ENCODE measurements at regions not wholly inside any gene's neighbourhood (a gene's known extent, or its start where the extent isn't known, plus 50 kb on each side); places are given as distances from the start of the nearest gene placed in this dataset.
"Not testable (repeated sequence)": the region's sequence is repeated elsewhere in the genome, so short reads cannot be mapped to it uniquely, and the experiment has no call there.

GRCh38 chr13:50291611-50292010, 276.4 kb downstream of the KCNRG start:
- Histone ChIP-seq H3K4me3 (no peak overlapping the region), H3K4me1 (no peaks in the 10 kb centered on the region), H3K27ac (no peak overlapping the region), H3K36me3 (no peaks in the 10 kb centered on the region), H3K27me3 (no peaks in the 10 kb centered on the region), H3K9me3 (no peaks in the 10 kb centered on the region)
- intact Hi-C loops (cut with DNase I; ENCODE audit: low total_unique reads) = no loop called here
- in situ Hi-C loops (cut with MboI; ENCODE audit: low pct_ligation_motif_present in 1 of 4, low pct_unique_long_range_greater_than_20kb in 1 of 4, low sequenced_read_pairs in 3 of 4) = no loop called here
- TF ChIP-seq POLR2A (IDR thresholded peaks at IDR 0.05) = no peak
- no peak for TF ChIP-seq EP300 (IDR thresholded peaks at IDR 0.05; ENCODE audit: low read depth)
- no peak for TF ChIP-seq POLR2AphosphoS5 (IDR thresholded peaks at IDR 0.05)
- no peak for TF ChIP-seq CTCF (IDR thresholded peaks at IDR 0.05)
- no peak for DNase-seq
- WGBS, 2 donors (ENCODE audit: low coverage in 1 of 2) = 68 to 100% methylated on average over 1 to 2 of the region's 2 CpGs

- in situ Hi-C loops (cut with MboI; ENCODE audit: low pct_ligation_motif_present in 1 of 4, low pct_unique_long_range_greater_than_20kb in 1 of 4, low sequenced_read_pairs in 3 of 4) = no loop called here
- intact Hi-C loops (cut with DNase I; ENCODE audit: low total_unique reads) = no loop called here
- Histone ChIP-seq H3K27me3 (no peaks in the 10 kb centered on the region), H3K36me3 (no peaks in the 10 kb centered on the region), H3K4me3 (no peak overlapping the region), H3K9me3 (no peaks in the 10 kb centered on the region), H3K27ac (no peak overlapping the region), H3K4me1 (no peaks in the 10 kb centered on the region)
- WGBS, 2 donors (ENCODE audit: low coverage in 1 of 2) = 61 to 80% methylated on average over 1 of the region's 1 CpG
- DNase-seq = no peak
- no peak for TF ChIP-seq POLR2AphosphoS5 (IDR thresholded peaks at IDR 0.05)
- TF ChIP-seq EP300 (IDR thresholded peaks at IDR 0.05; ENCODE audit: low read depth) = no peak
- TF ChIP-seq CTCF (IDR thresholded peaks at IDR 0.05) = no peak
- no peak for TF ChIP-seq POLR2A (IDR thresholded peaks at IDR 0.05)
Measured at GRCh38 chr13:50292081-50292480, 276.8 kb downstream of the KCNRG start.

GRCh38 chr13:50294425-50294824, 279.2 kb downstream of the KCNRG start:
- H3K36me3 ChIP-seq; H3K9me3 ChIP-seq; H3K27me3 ChIP-seq; intact Hi-C loops (cut with DNase I; ENCODE audit: low total_unique reads); H3K4me3 ChIP-seq; DNase-seq; H3K27ac ChIP-seq; in situ Hi-C loops (cut with MboI; ENCODE audit: low pct_ligation_motif_present in 1 of 4, low pct_unique_long_range_greater_than_20kb in 1 of 4, low sequenced_read_pairs in 3 of 4); H3K4me1 ChIP-seq: not testable (repeated sequence)
- WGBS, 2 donors (ENCODE audit: low coverage in 1 of 2) = 74 to 76% methylated on average over 2 to 4 of the region's 4 CpGs

GRCh38 chr13:50299546-50300249, 284.5 kb downstream of the KCNRG start:
- in situ Hi-C loops (cut with MboI; ENCODE audit: low pct_ligation_motif_present in 1 of 4, low pct_unique_long_range_greater_than_20kb in 1 of 4, low sequenced_read_pairs in 3 of 4) = no loop called here
- no peaks in the 10 kb centered on the region for H3K9me3 ChIP-seq
- no peaks in the 10 kb centered on the region for H3K27me3 ChIP-seq
- DNase-seq = no peak
- no peaks in the 10 kb centered on the region for H3K4me1 ChIP-seq
- TF ChIP-seq EP300 (IDR thresholded peaks at IDR 0.05; ENCODE audit: low read depth) = no peak
- no peak for TF ChIP-seq POLR2AphosphoS5 (IDR thresholded peaks at IDR 0.05)
- TF ChIP-seq POLR2A (IDR thresholded peaks at IDR 0.05) = no peak
- no peak for TF ChIP-seq CTCF (IDR thresholded peaks at IDR 0.05)
- no peaks in the 10 kb centered on the region for H3K36me3 ChIP-seq
- no peak overlapping the region for H3K4me3 ChIP-seq
- WGBS, 2 donors (ENCODE audit: low coverage in 1 of 2) = 62 to 81% methylated on average over 3 of the region's 3 CpGs
- no peak overlapping the region for H3K27ac ChIP-seq
- intact Hi-C loops (cut with DNase I; ENCODE audit: low total_unique reads) = no loop called here

Data from transverse colon (tissue), 4 donors.